Heart right ventricle (tissue), 16 donors: ENCODE measurements at regions not wholly inside any gene's neighbourhood (a gene's known extent, or its start where the extent isn't known, plus 50 kb on each side); places are given as distances from the start of the nearest gene placed in this dataset.

ENCODE experiments used
- ATAC-seq, 8 donors: fragments of 200-7000 bp; cut with Tn5 transposase; one replicate each; pipeline ENCODE4 v1.9.1; 2020; ENCODE audit warnings: mild to moderate bottlenecking in 8 of 8, moderate library complexity in 8 of 8, moderate number of reproducible peaks in 1 of 8
- DNase-seq, 2 donors: peaks; one replicate each; pipeline ENCODE4 v3.0.0-alpha.2; 2020
- H3K27ac ChIP-seq, 10 donors: fragments of 200-600 bp; sonication (generic) in 2 of 10; one replicate each; pipeline versions ENCODE4 v1.5.0 to v1.8.0; 2020 to 2022; ENCODE audit warnings: mild to moderate bottlenecking in 3 of 10
- H3K27me3 ChIP-seq, 7 donors: fragments of 200-600 bp; one replicate each; pipeline ENCODE4 v1.8.0; 2021 to 2022; ENCODE audit warnings: mild to moderate bottlenecking in 2 of 7
- H3K36me3 ChIP-seq, 9 donors: fragments of 200-600 bp; sonication (generic) in 1 of 9; one replicate each; pipeline versions ENCODE4 v1.5.0 to v1.8.0; 2020 to 2022; ENCODE audit warnings: mild to moderate bottlenecking in 2 of 9
- H3K4me1 ChIP-seq, 9 donors: fragments of 200-600 bp; sonication (generic) in 1 of 9; one replicate each; pipeline versions ENCODE4 v1.5.0 to v1.8.0; 2020 to 2022; ENCODE audit warnings: mild to moderate bottlenecking in 4 of 9
- H3K4me3 ChIP-seq, 10 donors: fragments of 200-600 bp; sonication (generic) in 2 of 10; one replicate each; pipeline versions ENCODE4 v1.5.0 to v1.8.0; 2020 to 2022; ENCODE audit warnings: mild to moderate bottlenecking in 7 of 10, moderate library complexity in 2 of 10
- H3K9me3 ChIP-seq, 11 donors: fragments of 200-600 bp in 10 of 11; sonication (generic) in 2 of 11; one replicate each; pipeline versions ENCODE4 v1.5.0 to v1.8.0; 2013 to 2022; ENCODE audit warnings: mild to moderate bottlenecking in 2 of 11, control low read depth in 1 of 11, moderate library complexity in 1 of 11
- CTCF ChIP-seq, 9 donors: fragments of 200-600 bp; sonication (generic) in 2 of 9; IDR thresholded peaks; one replicate each; pipeline versions ENCODE4 v1.5.0 to v1.8.0; 2021 to 2022; ENCODE audit warnings: antibody characterized with exemption in 9 of 9, mild to moderate bottlenecking in 5 of 9, moderate library complexity in 1 of 9
- WGBS, 2 donors: extraction: QIAGEN DNeasy Blood & Tissue Kit; methylation state at CpG; one replicate each; pipeline ENCODE4 v1.1.7; 2013; ENCODE audit warnings: inconsistent platforms in 1 of 2; 5-methylcytosine and 5-hydroxymethylcytosine counted together
- intact Hi-C, 10 donors: fragments of 100-400 bp; cut with DNase I; formaldehyde crosslinking; loops; one replicate each; pipeline versions ENCODE4 v1.11.1 to v1.14.2; 2022
- donor health status: Arrhythmogenic right ventricular cardiomyopathy.
- donor health status: ischemic (EF 13 %, LVEDD 7.1; RV severe dilation, severe dysfunction).
- donor health status: healthy with polysubstance abuse.
- donor health status: DM: no; HTN: yes; CAD: no.
- donor health status: DM: no; HTN: no; CAD: no.
- donor health status: ischemic (EF 25% LVEDD 6.9; RV normal size, moderate dysfunction).
- donor health status: ischemic (EF 25% LVEDD 5.7; RV mildly dilated, moderate dysfunction).
- donor health status: healthy.
- donor health status: DM: yes; HTN: yes; CAD: no.
- donor health status: Ischemic cardiomyopathy.
- donor health status: ischemic (EF 35%, LVEDD 5.7; RV mildly dilated, moderate dysfunction).
- donor health status: nonischemic (EF 11% LVEDD 7.7; RV severe dilation, severe dysfunction).
- donor health status: DM: yes; HTN: yes; CAD: no.
- donor health status: PGD.
- donor health status: ischemic (EF 29% LVEDD 5.4; RV normal size, mild dysfunction).
- donor health status: nonischemic (EF 23%, LVEDD 6.1; RV moderate dilation, normal function).

- no peak overlapping the region for H3K27ac ChIP-seq
- intact Hi-C loops, result no loop called here
- H3K4me1 ChIP-seq, result no peaks in the 10 kb centered on the region
- WGBS, 2 donors, result 85 to 91% methylated on average over 4 of the region's 4 CpGs
- no peak for DNase-seq
- TF ChIP-seq CTCF (IDR thresholded peaks at IDR 0.05), result no peak
- H3K9me3 ChIP-seq, result peaks cover 0 to 33% (median 6%) of the 10 kb centered on the region in 11 donors
- H3K27me3 ChIP-seq, result no peaks in the 10 kb centered on the region
- H3K36me3 ChIP-seq, result no peaks in the 10 kb centered on the region
- ATAC-seq, result no peak
- H3K4me3 ChIP-seq, result no peak overlapping the region
Observed at GRCh38 chr4:36692586-36692985, 411.2 kb downstream of the DTHD1 start.

GRCh38 chr4:36702245-36702644, 420.8 kb downstream of the DTHD1 start:
- H3K27ac ChIP-seq, result no peak overlapping the region
- no peaks in the 10 kb centered on the region for H3K36me3 ChIP-seq
- WGBS, 2 donors, result 52 to 65% methylated on average over 1 of the region's 1 CpG
- peaks cover 0 to 34% (median 0%) of the 10 kb centered on the region in 11 donors for H3K9me3 ChIP-seq
- no peaks in the 10 kb centered on the region for H3K27me3 ChIP-seq
- DNase-seq (no peak), ATAC-seq (no peak)
- no peak overlapping the region for H3K4me3 ChIP-seq
- no peak for TF ChIP-seq CTCF (IDR thresholded peaks at IDR 0.05)
- H3K4me1 ChIP-seq, result no peaks in the 10 kb centered on the region
- intact Hi-C loops, result no loop called here

- Histone ChIP-seq H3K36me3 (no peaks in the 10 kb centered on the region), H3K4me1 (no peaks in the 10 kb centered on the region), H3K27ac (no peak overlapping the region), H3K4me3 (no peak overlapping the region), H3K9me3 (peaks cover 0 to 37% (median 0%) of the 10 kb centered on the region in 11 donors), H3K27me3 (no peaks in the 10 kb centered on the region)
- intact Hi-C loops, result no loop called here
- ATAC-seq (no peak), DNase-seq (no peak)
- no peak for TF ChIP-seq CTCF (IDR thresholded peaks at IDR 0.05)
Observed at GRCh38 chr4:36704289-36704688, 422.9 kb downstream of the DTHD1 start.

GRCh38 chr4:36709991-36710390, 428.6 kb downstream of the DTHD1 start:
- intact Hi-C loops, result loop anchor here in 1 of 10 donors (2.0 kb wide), 1 partner anchor 17 kb away; no protein-coding TSS in a partner anchor
- H3K27ac ChIP-seq, result no peak overlapping the region
- H3K4me3 ChIP-seq, result no peak overlapping the region
- DNase-seq (no peak), ATAC-seq (no peak)
- no peaks in the 10 kb centered on the region for H3K4me1 ChIP-seq
- H3K27me3 ChIP-seq, result no peaks in the 10 kb centered on the region
- no peak for TF ChIP-seq CTCF (IDR thresholded peaks at IDR 0.05)
- peaks cover 0 to 18% (median 0%) of the 10 kb centered on the region in 11 donors for H3K9me3 ChIP-seq
- WGBS, 2 donors, result 70 to 78% methylated on average over 4 of the region's 4 CpGs
- H3K36me3 ChIP-seq, result no peaks in the 10 kb centered on the region

GRCh38 chr4:36712013-36712412, 430.6 kb downstream of the DTHD1 start:
- intact Hi-C loops, result no loop called here
- no peaks in the 10 kb centered on the region for H3K36me3 ChIP-seq
- no peaks in the 10 kb centered on the region for H3K27me3 ChIP-seq
- no peak for ATAC-seq
- H3K4me1 ChIP-seq, result no peaks in the 10 kb centered on the region
- peaks cover 0 to 6% (median 0%) of the 10 kb centered on the region in 11 donors for H3K9me3 ChIP-seq
- no peak for TF ChIP-seq CTCF (IDR thresholded peaks at IDR 0.05)
- H3K4me3 ChIP-seq, result no peak overlapping the region
- no peak overlapping the region for H3K27ac ChIP-seq
- DNase-seq, result no peak
